ENCODE measurements at regions not wholly inside any gene's neighbourhood (a gene's known extent, or its start where the extent isn't known, plus 50 kb on each side); places are given as distances from the start of the nearest gene placed in this dataset.

DNA sequence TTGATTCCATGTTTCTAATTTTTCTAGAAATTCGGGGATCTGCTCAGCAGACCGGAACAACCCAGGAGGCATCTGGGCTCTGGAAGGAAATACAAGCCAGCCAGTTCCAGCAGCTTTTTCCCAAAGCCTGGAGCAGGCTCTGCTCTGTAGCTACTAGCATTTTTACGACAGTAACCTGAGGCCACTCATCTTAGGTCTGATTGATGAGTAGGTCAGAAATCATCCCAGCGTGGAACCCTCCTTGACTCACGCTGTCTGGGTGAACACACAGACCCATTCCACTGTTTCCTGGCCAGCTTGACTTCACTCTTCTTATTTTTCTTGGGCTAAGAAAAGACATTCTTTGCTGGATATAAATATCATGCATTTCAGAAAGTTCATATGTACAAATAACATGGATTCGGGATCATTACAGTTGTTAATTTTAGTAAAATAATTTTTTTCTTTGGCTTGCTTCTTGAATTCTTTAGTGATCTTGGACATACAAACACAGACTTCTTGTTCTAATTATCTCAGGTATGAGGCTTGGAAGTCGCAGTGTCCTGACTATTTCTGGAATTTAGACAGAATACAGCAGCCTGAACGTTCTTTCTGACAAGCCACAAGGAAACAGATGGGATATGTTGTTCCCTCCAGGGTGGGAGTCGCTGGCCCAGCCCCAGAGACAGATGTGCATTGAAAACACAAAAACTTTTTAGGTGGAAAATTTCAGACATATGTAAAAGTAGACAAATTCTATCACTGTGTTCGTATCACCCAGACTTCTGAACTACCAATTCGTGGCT is 54.6 kb upstream of the PITRM1 start:
- DNase-seq, result no peak

DNA sequence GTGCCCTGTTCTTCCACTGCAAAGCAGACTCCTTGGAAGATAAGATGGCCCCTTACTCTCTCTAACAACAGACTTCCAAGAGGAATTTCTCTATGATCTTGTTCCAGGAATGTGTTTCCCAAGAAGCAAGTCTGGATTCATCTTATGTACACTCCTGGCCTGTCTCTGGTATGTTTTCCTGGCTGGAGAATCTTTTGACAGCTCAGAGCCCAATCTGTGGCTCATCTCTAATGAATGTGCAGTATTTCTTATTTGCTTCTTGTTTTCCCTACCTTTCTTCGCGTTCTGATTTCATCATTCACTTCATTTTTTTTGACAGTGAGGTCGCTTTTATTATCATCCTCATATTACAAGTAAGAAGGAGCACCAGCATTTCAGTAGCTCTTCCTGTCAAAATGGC is 53.0 kb upstream of the PITRM1 start:
- no peak for DNase-seq

DNA sequence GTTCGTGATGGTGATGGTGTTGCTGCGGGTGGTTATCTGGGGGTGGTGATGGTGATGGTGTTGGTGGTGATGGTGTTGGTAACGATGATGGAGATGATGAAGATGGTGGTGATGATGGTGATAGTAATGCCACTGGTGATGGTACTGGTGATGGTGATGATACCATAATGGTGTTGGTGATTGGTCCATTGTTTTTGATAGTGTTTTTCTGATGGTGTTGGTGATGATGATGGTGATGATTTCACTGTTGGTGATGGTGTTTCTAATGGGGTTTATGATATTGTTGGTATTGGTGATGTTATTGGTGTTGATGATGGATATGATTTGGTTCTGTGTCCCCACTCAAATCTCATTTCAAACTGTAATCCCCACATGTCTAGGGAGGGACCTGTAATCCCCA is 51.7 kb upstream of the PITRM1 start:
- no peak for DNase-seq

DNA sequence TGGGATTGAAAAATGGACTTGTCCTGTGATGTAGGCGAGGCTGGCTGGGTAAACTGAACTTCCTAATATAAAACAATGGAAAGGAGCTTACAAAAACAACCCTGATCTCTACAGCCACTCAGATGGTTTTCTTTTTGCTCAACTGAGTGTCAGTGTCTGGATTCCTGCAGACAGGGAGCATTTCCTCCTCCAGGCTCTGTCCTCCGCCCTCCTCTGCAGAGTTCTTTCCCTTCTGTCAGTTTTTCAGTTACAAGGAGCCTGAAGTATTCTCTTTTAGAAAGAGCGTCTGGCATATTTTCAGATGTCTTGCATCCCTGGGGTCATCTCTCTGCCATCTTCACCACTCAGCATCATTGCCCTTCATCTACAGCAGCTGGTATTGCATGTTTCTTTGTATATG is 50.0 kb upstream of the PITRM1 start:
- DNase-seq, result no peak
